Heart left ventricle (tissue), 16 donors: ENCODE measurements at regions not wholly inside any gene's neighbourhood (a gene's known extent, or its start where the extent isn't known, plus 50 kb on each side); places are given as distances from the start of the nearest gene placed in this dataset.

Source experiments
- ATAC-seq, 4 donors: fragments of 200-7000 bp; cut with Tn5 transposase; one replicate each; pipeline ENCODE4 v1.9.1; 2020 to 2022; ENCODE audit warnings: moderate library complexity in 4 of 4, mild to moderate bottlenecking in 3 of 4, moderate number of reproducible peaks in 1 of 4
- DNase-seq, 5 donors: peaks; one replicate each; pipeline ENCODE4 v3.0.0-alpha.2; 2020
- H3K27ac ChIP-seq, 12 donors: fragments of 200-600 bp; sonication (generic) in 4 of 12; one replicate each; pipeline versions ENCODE4 v1.5.0 to v1.8.0; 2016 to 2022; ENCODE audit warnings: mild to moderate bottlenecking in 2 of 12
- H3K27me3 ChIP-seq, 9 donors: fragments of 200-600 bp; sonication (generic) in 2 of 9; one replicate each; pipeline versions ENCODE4 v1.5.1 to v1.8.0; 2016 to 2022; ENCODE audit warnings: mild to moderate bottlenecking in 3 of 9
- H3K36me3 ChIP-seq, 9 donors: fragments of 200-600 bp; sonication (generic) in 2 of 9; one replicate each; pipeline versions ENCODE4 v1.5.0 to v1.8.0; 2018 to 2022; ENCODE audit warnings: mild to moderate bottlenecking in 2 of 9
- H3K4me1 ChIP-seq, 12 donors: fragments of 200-600 bp; sonication (generic) in 4 of 12; one replicate each; pipeline versions ENCODE4 v1.5.0 to v1.8.0; 2016 to 2022; ENCODE audit warnings: mild to moderate bottlenecking in 3 of 12
- H3K4me3 ChIP-seq, 12 donors: fragments of 200-600 bp; sonication (generic) in 4 of 12; one replicate each; pipeline versions ENCODE4 v1.5.0 to v1.8.0; 2017 to 2022; ENCODE audit warnings: mild to moderate bottlenecking in 9 of 12, moderate library complexity in 4 of 12
- H3K9me3 ChIP-seq, 12 donors: fragments of 200-600 bp; sonication (generic) in 4 of 12; one replicate each; pipeline versions ENCODE4 v1.5.0 to v1.8.0; 2016 to 2022; ENCODE audit warnings: mild to moderate bottlenecking in 1 of 12
- CTCF ChIP-seq, 12 donors: fragments of 200-600 bp; sonication (generic) in 4 of 12; IDR thresholded peaks; one replicate each; pipeline versions ENCODE4 v1.5.0 to v1.8.0; 2018 to 2022; ENCODE audit warnings: antibody characterized with exemption in 12 of 12, mild to moderate bottlenecking in 5 of 12
- POLR2A ChIP-seq, 2 donors: fragments of 450-650 bp; IDR thresholded peaks; one replicate each; pipeline ENCODE4 v1.6.1; 2017; ENCODE audit warnings: antibody characterized with exemption in 2 of 2, mild to moderate bottlenecking in 2 of 2, moderate library complexity in 2 of 2
- whole genome bisulfite sequencing, 4 donors: extraction: QIAGEN DNeasy Blood & Tissue Kit in 2 of 4; methylation state at CpG; one replicate each; pipeline versions ENCODE4 v1.1.5 to v1.1.7; 2013 to 2018; 5-methylcytosine and 5-hydroxymethylcytosine counted together
- intact Hi-C, 10 donors: fragments of 100-400 bp; cut with DNase I; formaldehyde crosslinking; loops; one replicate each; pipeline versions ENCODE4 v1.11.1 to v1.14.2; 2022
- donor health status: ischemic (EF 13 %, LVEDD 7.1; RV severe dilation, severe dysfunction).
- donor health status: healthy with polysubstance abuse.
- donor health status: DM: no; HTN: yes; CAD: no.
- donor health status: DM: no; HTN: no; CAD: no.
- donor health status: ischemic (EF 25% LVEDD 6.9; RV normal size, moderate dysfunction).
- donor health status: ischemic (EF 25% LVEDD 5.7; RV mildly dilated, moderate dysfunction).
- donor health status: healthy.
- donor health status: DM: yes; HTN: yes; CAD: no.
- donor health status: ischemic (EF 35%, LVEDD 5.7; RV mildly dilated, moderate dysfunction).
- donor health status: nonischemic (EF 11% LVEDD 7.7; RV severe dilation, severe dysfunction).
- donor health status: DM: yes; HTN: yes; CAD: no.
- donor health status: PGD.
- donor health status: ischemic (EF 29% LVEDD 5.4; RV normal size, mild dysfunction).
- donor health status: nonischemic (EF 23%, LVEDD 6.1; RV moderate dilation, normal function).

GRCh38 chr1:229784834-229785233 lies 158.8 kb downstream of the URB2 start:
- Histone ChIP-seq H3K9me3 (peaks cover 0 to 20% (median 0%) of the 10 kb centered on the region in 12 donors), H3K27me3 (no peaks in the 10 kb centered on the region), H3K36me3 (no peaks in the 10 kb centered on the region), H3K27ac (no peak overlapping the region), H3K4me1 (peaks cover 0 to 6% (median 0%) of the 10 kb centered on the region in 12 donors), H3K4me3 (no peak overlapping the region)
- no peak for ATAC-seq
- no peak for DNase-seq
- TF ChIP-seq CTCF (IDR thresholded peaks at IDR 0.05) = no peak
- intact Hi-C loops = no loop called here
- WGBS, 4 donors = 83 to 100% (median 89%) methylated on average over 1 of the region's 1 CpG

- no peak for DNase-seq
- intact Hi-C loops = no loop called here
- Histone ChIP-seq H3K27ac (no peak overlapping the region), H3K9me3 (peaks cover 0 to 34% (median 0%) of the 10 kb centered on the region in 12 donors), H3K27me3 (no peaks in the 10 kb centered on the region), H3K36me3 (no peaks in the 10 kb centered on the region), H3K4me1 (no peaks in the 10 kb centered on the region), H3K4me3 (no peak overlapping the region)
- TF ChIP-seq POLR2A (IDR thresholded peaks at IDR 0.05) = no peak
- no peak for TF ChIP-seq CTCF (IDR thresholded peaks at IDR 0.05)
- ATAC-seq = no peak
- WGBS, 4 donors = 77 to 89% (median 87%) methylated on average over 3 of the region's 3 CpGs
Measured at GRCh38 chr1:229786974-229787610, 161.0 kb downstream of the URB2 start.

- WGBS, 4 donors = 82 to 96% (median 87%) methylated on average over 6 of the region's 6 CpGs
- Histone ChIP-seq H3K27ac (no peak overlapping the region), H3K4me3 (no peak overlapping the region), H3K9me3 (peaks cover 0 to 34% (median 0%) of the 10 kb centered on the region in 12 donors), H3K4me1 (no peaks in the 10 kb centered on the region), H3K27me3 (no peaks in the 10 kb centered on the region), H3K36me3 (no peaks in the 10 kb centered on the region)
- TF ChIP-seq CTCF (IDR thresholded peaks at IDR 0.05) = no peak
- no peak for TF ChIP-seq POLR2A (IDR thresholded peaks at IDR 0.05)
- DNase-seq (no peak), ATAC-seq (no peak)
- intact Hi-C loops = no loop called here
Measured at GRCh38 chr1:229788004-229788403, 162.0 kb downstream of the URB2 start.

- 66 to 88% (median 70%) methylated on average over 6 of the region's 6 CpGs for WGBS, 4 donors
- peaks cover 0 to 16% (median 0%) of the 10 kb centered on the region in 12 donors for H3K9me3 ChIP-seq
- H3K27ac ChIP-seq = no peak overlapping the region
- intact Hi-C loops = no loop called here
- H3K4me3 ChIP-seq = no peak overlapping the region
- H3K27me3 ChIP-seq = no peaks in the 10 kb centered on the region
- H3K4me1 ChIP-seq = no peaks in the 10 kb centered on the region
- H3K36me3 ChIP-seq = no peaks in the 10 kb centered on the region
- DNase-seq (no peak), ATAC-seq (no peak)
- TF ChIP-seq CTCF (IDR thresholded peaks at IDR 0.05) = no peak
- no peak for TF ChIP-seq POLR2A (IDR thresholded peaks at IDR 0.05)
Measured at GRCh38 chr1:229792012-229792975, 166.2 kb downstream of the URB2 start.
